Endothelial cell of umbilical vein (primary cell): ENCODE measurements at regions not wholly inside any gene's neighbourhood (a gene's known extent, or its start where the extent isn't known, plus 50 kb on each side); places are given as distances from the start of the nearest gene placed in this dataset.

ENCODE experiments used
- EZH2 ChIP-seq: IDR thresholded peaks from 2 replicates; pipeline ENCODE4 v1.6.1; 2012; ENCODE audit warnings: borderline replicate concordance, low read depth, mild to moderate bottlenecking, moderate library complexity, low read length, inconsistent platforms; ENCODE audit not compliant: severe bottlenecking
- GATA2 ChIP-seq: IDR thresholded peaks from 2 replicates; pipeline ENCODE4 v1.7.0; 2011; ENCODE audit warnings: low read depth, mild to moderate bottlenecking, moderate library complexity, mixed read lengths, low read length; ENCODE audit not compliant: insufficient read length, insufficient read depth
- MYC ChIP-seq: IDR thresholded peaks from one replicate; pipeline ENCODE4 v1.6.1; 2011; ENCODE audit warnings: mild to moderate bottlenecking, low read depth, low read length
- POLR2A ChIP-seq: IDR thresholded peaks from 2 replicates; pipeline ENCODE4 v1.6.1; 2012; ENCODE audit warnings: low read depth, mild to moderate bottlenecking, control low read depth, low read length
- POLR2AphosphoS5 ChIP-seq: IDR thresholded peaks from 2 replicates; pipeline ENCODE4 v1.6.1; 2012; ENCODE audit warnings: low read depth, mild to moderate bottlenecking, control low read depth, low read length, moderate library complexity; ENCODE audit not compliant: insufficient read depth
- TF ChIP-seq, protein P1 (sequence below), 2 donors: IDR thresholded peaks; 1 replicate in 1 of 2; 2 replicates in 1 of 2; pipeline ENCODE4 v1.5.1; 2011; ENCODE audit warnings: low read length in 2 of 2, mild to moderate bottlenecking in 2 of 2, moderate library complexity in 2 of 2, control low read depth in 1 of 2, inconsistent platforms in 1 of 2, low read depth in 1 of 2; ENCODE audit not compliant: insufficient read depth in 1 of 2; ENCODE audit errors: extremely low read depth in 1 of 2

DNA sequence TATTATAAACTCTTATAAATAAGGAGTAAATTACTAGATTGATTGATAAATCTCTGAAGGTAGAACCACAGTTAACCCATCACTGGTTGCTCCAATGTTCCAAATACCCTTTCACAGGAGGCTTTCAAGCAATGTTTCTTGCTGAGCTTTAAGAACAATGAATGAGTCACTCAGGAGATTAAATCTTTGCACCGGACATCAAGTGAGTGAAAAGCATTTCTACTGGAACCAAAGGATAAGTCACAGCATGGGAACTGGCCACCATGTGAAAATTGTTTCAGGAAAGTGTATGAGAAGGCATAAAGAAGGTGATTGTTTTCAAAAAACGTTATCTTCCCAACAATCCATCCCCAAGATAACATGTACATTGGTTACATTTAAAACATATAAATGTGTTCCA is 90.6 kb downstream of the CNTN3 start:
- TF ChIP-seq, protein P1, sequence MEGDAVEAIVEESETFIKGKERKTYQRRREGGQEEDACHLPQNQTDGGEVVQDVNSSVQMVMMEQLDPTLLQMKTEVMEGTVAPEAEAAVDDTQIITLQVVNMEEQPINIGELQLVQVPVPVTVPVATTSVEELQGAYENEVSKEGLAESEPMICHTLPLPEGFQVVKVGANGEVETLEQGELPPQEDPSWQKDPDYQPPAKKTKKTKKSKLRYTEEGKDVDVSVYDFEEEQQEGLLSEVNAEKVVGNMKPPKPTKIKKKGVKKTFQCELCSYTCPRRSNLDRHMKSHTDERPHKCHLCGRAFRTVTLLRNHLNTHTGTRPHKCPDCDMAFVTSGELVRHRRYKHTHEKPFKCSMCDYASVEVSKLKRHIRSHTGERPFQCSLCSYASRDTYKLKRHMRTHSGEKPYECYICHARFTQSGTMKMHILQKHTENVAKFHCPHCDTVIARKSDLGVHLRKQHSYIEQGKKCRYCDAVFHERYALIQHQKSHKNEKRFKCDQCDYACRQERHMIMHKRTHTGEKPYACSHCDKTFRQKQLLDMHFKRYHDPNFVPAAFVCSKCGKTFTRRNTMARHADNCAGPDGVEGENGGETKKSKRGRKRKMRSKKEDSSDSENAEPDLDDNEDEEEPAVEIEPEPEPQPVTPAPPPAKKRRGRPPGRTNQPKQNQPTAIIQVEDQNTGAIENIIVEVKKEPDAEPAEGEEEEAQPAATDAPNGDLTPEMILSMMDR (IDR thresholded peaks at IDR 0.05; ENCODE audit: extremely low read depth in 1 of 2, insufficient read depth in 1 of 2, low read depth in 1 of 2, low read length in 2 of 2) = no peak
- TF ChIP-seq POLR2A = no peak
- no peak for TF ChIP-seq POLR2AphosphoS5
- no peak for TF ChIP-seq MYC
- no peak for TF ChIP-seq GATA2
- TF ChIP-seq EZH2 = no peak
